HepG2 (cell line): ENCODE measurements at regions not wholly inside any gene's neighbourhood (a gene's known extent, or its start where the extent isn't known, plus 50 kb on each side); places are given as distances from the start of the nearest gene placed in this dataset.
A peak's percentile ranks its signal among the peaks of the same experiment; 100 is the strongest.

Experiments
- ARID5B ChIP-seq: IDR thresholded peaks from 2 replicates; pipeline ENCODE4 v1.4.0; 2020; ENCODE audit warnings: mild to moderate bottlenecking, missing genetic modification reagents
- BORCS8-MEF2B ChIP-seq: sonication (generic); formaldehyde crosslinking; IDR thresholded peaks from 2 replicates; pipeline ENCODE4 v1.8.0; 2022; ENCODE audit warnings: mild to moderate bottlenecking, missing genetic modification reagents
- BRCA1 ChIP-seq: sonication (generic); formaldehyde crosslinking; IDR thresholded peaks from 2 replicates; pipeline ENCODE4 v1.4.0; 2020; ENCODE audit warnings: missing genetic modification reagents
- EED ChIP-seq: sonication (generic); formaldehyde crosslinking; IDR thresholded peaks from 2 replicates; pipeline ENCODE4 v1.5.0; 2020; ENCODE audit warnings: mild to moderate bottlenecking, missing genetic modification reagents
- GATAD2A ChIP-seq: IDR thresholded peaks from 2 replicates; pipeline ENCODE4 v1.6.1; 2016
- HNF4A ChIP-seq: sonication (generic); formaldehyde crosslinking; IDR thresholded peaks from 2 replicates; pipeline ENCODE4 v1.4.0; 2020; ENCODE audit warnings: missing genetic modification reagents
- HOXA9 ChIP-seq: sonication (generic); formaldehyde crosslinking; IDR thresholded peaks from 2 replicates; pipeline ENCODE4 v1.8.1; 2022; ENCODE audit warnings: missing genetic modification reagents, mild to moderate bottlenecking, moderate library complexity, borderline replicate concordance
- MBNL3 ChIP-seq: fragments of 250-450 bp; sonication (Bioruptor Pico); conservative IDR thresholded peaks from 2 replicates; pipeline ENCODE4 v1.8.0; 2022; ENCODE audit warnings: mild to moderate bottlenecking, inconsistent platforms
- MTF1 ChIP-seq: sonication (generic); formaldehyde crosslinking; IDR thresholded peaks from 2 replicates; pipeline ENCODE4 v1.5.0; 2020; ENCODE audit warnings: missing genetic modification reagents
- NFE2L1 ChIP-seq: sonication (generic); formaldehyde crosslinking; IDR thresholded peaks from 2 replicates; pipeline ENCODE4 v1.4.0; 2020; ENCODE audit warnings: missing genetic modification reagents, mild to moderate bottlenecking, borderline replicate concordance
- PITX1 ChIP-seq: sonication (generic); formaldehyde crosslinking; IDR thresholded peaks from 2 replicates; pipeline ENCODE4 v1.5.1; 2020; ENCODE audit warnings: mild to moderate bottlenecking, missing genetic modification reagents
- SRY ChIP-seq: sonication (generic); formaldehyde crosslinking; IDR thresholded peaks from 2 replicates; pipeline ENCODE4 v1.8.0; 2022; ENCODE audit warnings: mild to moderate bottlenecking, missing genetic modification reagents
- ZFP1 ChIP-seq: IDR thresholded peaks from 2 replicates; pipeline ENCODE4 v1.6.1; 2016
- ZFP82 ChIP-seq: sonication (generic); formaldehyde crosslinking; IDR thresholded peaks from 2 replicates; pipeline ENCODE4 v1.5.1; 2020; ENCODE audit warnings: mild to moderate bottlenecking, missing genetic modification reagents, borderline replicate concordance
- ZNF570 ChIP-seq: sonication (generic); formaldehyde crosslinking; IDR thresholded peaks from 2 replicates; pipeline ENCODE4 v1.4.0; 2020; ENCODE audit warnings: mild to moderate bottlenecking, missing genetic modification reagents, borderline replicate concordance
- ZNF660 ChIP-seq: sonication (generic); formaldehyde crosslinking; IDR thresholded peaks from 2 replicates; pipeline ENCODE4 v1.5.1; 2020; ENCODE audit warnings: mild to moderate bottlenecking, low read depth, missing genetic modification reagents, borderline replicate concordance
- ZNF83 ChIP-seq: sonication (generic); formaldehyde crosslinking; IDR thresholded peaks from 2 replicates; pipeline ENCODE4 v1.4.0; 2020; ENCODE audit warnings: missing genetic modification reagents, mild to moderate bottlenecking, borderline replicate concordance
- ZSCAN20 ChIP-seq: sonication (generic); formaldehyde crosslinking; IDR thresholded peaks from 2 replicates; pipeline ENCODE4 v1.4.0; 2020; ENCODE audit warnings: missing genetic modification reagents, mild to moderate bottlenecking, borderline replicate concordance
- ZSCAN29 ChIP-seq: sonication (generic); formaldehyde crosslinking; conservative IDR thresholded peaks from 2 replicates; pipeline ENCODE4 v1.4.0; 2020; ENCODE audit warnings: mild to moderate bottlenecking, missing genetic modification reagents
- TF ChIP-seq, protein P1 (sequence below): sonication (generic); formaldehyde crosslinking; IDR thresholded peaks from 2 replicates; pipeline ENCODE4 v1.5.0; 2020; ENCODE audit warnings: missing genetic modification reagents
- TF ChIP-seq, protein P2 (sequence below): sonication (generic); formaldehyde crosslinking; IDR thresholded peaks from 2 replicates; pipeline ENCODE4 v1.4.0; 2020; ENCODE audit warnings: missing genetic modification reagents, borderline replicate concordance
- TF ChIP-seq, protein P3 (sequence below): sonication (generic); formaldehyde crosslinking; IDR thresholded peaks from 2 replicates; pipeline ENCODE4 v1.8.0; 2023; ENCODE audit warnings: mild to moderate bottlenecking, missing genetic modification reagents

- no peak; the same call in 1 of the 2 replicates for TF ChIP-seq MTF1 (CRISPR knock-in tag)
- no peak for TF ChIP-seq EED
- no peak for TF ChIP-seq ZNF570 (CRISPR knock-in tag)
- no peak for TF ChIP-seq SRY (CRISPR knock-in tag)
- TF ChIP-seq, protein P1, sequence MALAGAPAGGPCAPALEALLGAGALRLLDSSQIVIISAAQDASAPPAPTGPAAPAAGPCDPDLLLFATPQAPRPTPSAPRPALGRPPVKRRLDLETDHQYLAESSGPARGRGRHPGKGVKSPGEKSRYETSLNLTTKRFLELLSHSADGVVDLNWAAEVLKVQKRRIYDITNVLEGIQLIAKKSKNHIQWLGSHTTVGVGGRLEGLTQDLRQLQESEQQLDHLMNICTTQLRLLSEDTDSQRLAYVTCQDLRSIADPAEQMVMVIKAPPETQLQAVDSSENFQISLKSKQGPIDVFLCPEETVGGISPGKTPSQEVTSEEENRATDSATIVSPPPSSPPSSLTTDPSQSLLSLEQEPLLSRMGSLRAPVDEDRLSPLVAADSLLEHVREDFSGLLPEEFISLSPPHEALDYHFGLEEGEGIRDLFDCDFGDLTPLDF (CRISPR knock-in tag) = 0 out of 2 replicates have a peak, but pooled peaks have one; percentile 23
- TF ChIP-seq NFE2L1 (CRISPR knock-in tag) = no peak
- no peak for TF ChIP-seq PITX1 (CRISPR knock-in tag)
- no peak for TF ChIP-seq ZSCAN29 (CRISPR knock-in tag)
- TF ChIP-seq MBNL3 = no peak
- peak; percentile 40; the same call in 1 of the 2 replicates for TF ChIP-seq ZSCAN20 (CRISPR knock-in tag)
- TF ChIP-seq, protein P2, sequence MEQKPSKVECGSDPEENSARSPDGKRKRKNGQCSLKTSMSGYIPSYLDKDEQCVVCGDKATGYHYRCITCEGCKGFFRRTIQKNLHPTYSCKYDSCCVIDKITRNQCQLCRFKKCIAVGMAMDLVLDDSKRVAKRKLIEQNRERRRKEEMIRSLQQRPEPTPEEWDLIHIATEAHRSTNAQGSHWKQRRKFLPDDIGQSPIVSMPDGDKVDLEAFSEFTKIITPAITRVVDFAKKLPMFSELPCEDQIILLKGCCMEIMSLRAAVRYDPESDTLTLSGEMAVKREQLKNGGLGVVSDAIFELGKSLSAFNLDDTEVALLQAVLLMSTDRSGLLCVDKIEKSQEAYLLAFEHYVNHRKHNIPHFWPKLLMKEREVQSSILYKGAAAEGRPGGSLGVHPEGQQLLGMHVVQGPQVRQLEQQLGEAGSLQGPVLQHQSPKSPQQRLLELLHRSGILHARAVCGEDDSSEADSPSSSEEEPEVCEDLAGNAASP = no peak
- TF ChIP-seq ZFP82 = no peak
- TF ChIP-seq HOXA9 (CRISPR knock-in tag) = no peak
- TF ChIP-seq, protein P3, sequence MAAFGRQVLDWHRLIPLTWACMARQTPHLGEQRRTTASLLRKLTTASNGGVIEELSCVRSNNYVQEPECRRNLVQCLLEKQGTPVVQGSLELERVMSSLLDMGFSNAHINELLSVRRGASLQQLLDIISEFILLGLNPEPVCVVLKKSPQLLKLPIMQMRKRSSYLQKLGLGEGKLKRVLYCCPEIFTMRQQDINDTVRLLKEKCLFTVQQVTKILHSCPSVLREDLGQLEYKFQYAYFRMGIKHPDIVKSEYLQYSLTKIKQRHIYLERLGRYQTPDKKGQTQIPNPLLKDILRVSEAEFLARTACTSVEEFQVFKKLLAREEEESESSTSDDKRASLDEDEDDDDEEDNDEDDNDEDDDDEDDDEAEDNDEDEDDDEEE (CRISPR knock-in tag) = no peak
- TF ChIP-seq BRCA1 (CRISPR knock-in tag) = peak; percentile 43
- TF ChIP-seq ARID5B (CRISPR knock-in tag) = 0 out of 2 replicates have a peak, but pooled peaks have one; percentile 17
- no peak for TF ChIP-seq ZNF660
- no peak for TF ChIP-seq ZFP1 (CRISPR knock-in tag)
- 0 out of 2 replicates have a peak, but pooled peaks have one; percentile 9 for TF ChIP-seq HNF4A (CRISPR knock-in tag)
- TF ChIP-seq GATAD2A (CRISPR knock-in tag) = peak; percentile 27; the same call in 1 of the 2 replicates
- no peak for TF ChIP-seq BORCS8-MEF2B
- no peak for TF ChIP-seq ZNF83 (CRISPR knock-in tag)
These were observed 62.2 kb upstream of the DDR1 start (continued) for GRCh38 chr6:30821862-30822784.
